Neural cell (in vitro differentiated cells): ENCODE measurements at regions not wholly inside any gene's neighbourhood (a gene's known extent, or its start where the extent isn't known, plus 50 kb on each side); places are given as distances from the start of the nearest gene placed in this dataset.

ENCODE experiments used
- H2AFZ ChIP-seq: fragments of 200-600, 300-800 bp; sonication (generic), shearing (Covaris generic); 2 replicates; pipeline ENCODE4 v1.6.0; 2014; ENCODE audit warnings: low read depth, mild to moderate bottlenecking, antibody characterized with exemption, low read length, moderate library complexity
- H3F3A ChIP-seq: fragments of 200-600 bp; shearing (Covaris generic); 2 replicates; pipeline ENCODE4 v1.6.1; 2016; ENCODE audit warnings: mild to moderate bottlenecking, moderate library complexity, mixed read lengths, antibody characterized with exemption, low read length; ENCODE audit not compliant: insufficient read depth, poor library complexity, severe bottlenecking
- H3K27ac ChIP-seq: fragments of 200-600, 300-800 bp; sonication (generic), shearing (Covaris generic); 2 replicates; pipeline ENCODE4 v1.5.1; 2014; ENCODE audit warnings: mild to moderate bottlenecking, low read length, moderate library complexity
- H3K27me3 ChIP-seq: fragments of 300-800, 200-600 bp; sonication (generic), shearing (Covaris generic); 2 replicates; pipeline ENCODE4 v1.6.0; 2014; ENCODE audit warnings: mild to moderate bottlenecking, low read depth, low read length, moderate library complexity; ENCODE audit not compliant: insufficient read depth
- H3K36me3 ChIP-seq: fragments of 300-800, 200-600 bp; sonication (generic), shearing (Covaris generic); 2 replicates; pipeline ENCODE4 v1.5.1; 2014; ENCODE audit warnings: mild to moderate bottlenecking, antibody characterized with exemption, low read length, moderate library complexity; ENCODE audit not compliant: insufficient read depth
- H3K4me2 ChIP-seq: fragments of 300-800, 200-600 bp; sonication (generic), shearing (Covaris generic); 2 replicates; pipeline ENCODE4 v1.6.0; 2014; ENCODE audit warnings: mild to moderate bottlenecking, low read length
- H3K4me3 ChIP-seq: fragments of 300-800, 200-600 bp; sonication (generic), shearing (Covaris generic); 2 replicates; pipeline ENCODE4 v1.5.1; 2014; ENCODE audit warnings: mild to moderate bottlenecking, low read length, moderate library complexity
- H3K79me2 ChIP-seq: fragments of 200-600 bp; shearing (Covaris generic); replicated peaks from 2 replicates; pipeline ENCODE4 v1.6.0; 2014; ENCODE audit warnings: mild to moderate bottlenecking, low read length, moderate library complexity; ENCODE audit not compliant: insufficient read depth
- H3K9ac ChIP-seq: fragments of 300-800, 200-600 bp; sonication (generic), shearing (Covaris generic); 2 replicates; pipeline ENCODE4 v1.6.1; 2016; ENCODE audit warnings: mild to moderate bottlenecking, low read length, mixed read lengths
- H3K9me2 ChIP-seq: fragments of 200-600 bp; shearing (Covaris generic); 2 replicates; pipeline ENCODE4 v1.6.1; 2016; ENCODE audit warnings: mild to moderate bottlenecking, low read length, mixed read lengths; ENCODE audit not compliant: insufficient read depth
- H3K9me3 ChIP-seq: fragments of 200-600, 300-800 bp; sonication (generic), shearing (Covaris generic); 2 replicates; pipeline ENCODE4 v1.6.1; 2016; ENCODE audit warnings: mild to moderate bottlenecking, mixed run types, low read length, moderate library complexity, mixed read lengths
- H4K20me1 ChIP-seq: fragments of 200-600 bp; shearing (Covaris generic); 2 replicates; pipeline ENCODE4 v1.6.1; 2016; ENCODE audit warnings: mild to moderate bottlenecking, mixed run types; ENCODE audit not compliant: insufficient read depth
- CTCF ChIP-seq: fragments of 450-650 bp; IDR thresholded peaks from 2 replicates; pipeline ENCODE4 v1.5.1; 2014; ENCODE audit warnings: antibody characterized with exemption, mild to moderate bottlenecking, moderate library complexity; ENCODE audit not compliant: poor library complexity, severe bottlenecking
- EP300 ChIP-seq: fragments of 450-650 bp; conservative IDR thresholded peaks from 2 replicates; pipeline ENCODE4 v1.6.1; 2014; ENCODE audit warnings: antibody characterized with exemption, mild to moderate bottlenecking, moderate library complexity; ENCODE audit not compliant: poor library complexity, severe bottlenecking
- EZH2 ChIP-seq: fragments of 200-600, 300-800 bp; shearing (Covaris generic), sonication (generic); IDR thresholded peaks from 2 replicates; pipeline ENCODE4 v1.6.1; 2014; ENCODE audit warnings: antibody characterized with exemption, low read length, borderline replicate concordance, mild to moderate bottlenecking; ENCODE audit not compliant: insufficient read depth, poor library complexity, severe bottlenecking
- MXI1 ChIP-seq: fragments of 450-650 bp; conservative IDR thresholded peaks from 2 replicates; pipeline ENCODE4 v1.6.1; 2014; ENCODE audit warnings: antibody characterized with exemption, mild to moderate bottlenecking; ENCODE audit not compliant: poor library complexity, severe bottlenecking
- POLR2AphosphoS5 ChIP-seq: IDR thresholded peaks from 2 replicates; pipeline ENCODE4 v1.6.1; 2012
- RAD21 ChIP-seq: fragments of 450-650 bp; conservative IDR thresholded peaks from 2 replicates; pipeline ENCODE4 v1.6.1; 2014; ENCODE audit warnings: antibody characterized with exemption, mild to moderate bottlenecking, moderate library complexity
- REST ChIP-seq: IDR thresholded peaks from 2 replicates; pipeline ENCODE4 v1.6.1; 2012; ENCODE audit warnings: borderline replicate concordance
- SMC3 ChIP-seq: fragments of 450-650 bp; conservative IDR thresholded peaks from 2 replicates; pipeline ENCODE4 v1.6.1; 2014; ENCODE audit warnings: antibody characterized with exemption, mild to moderate bottlenecking, moderate library complexity; ENCODE audit not compliant: poor library complexity
- TAF1 ChIP-seq: IDR thresholded peaks from 2 replicates; pipeline ENCODE4 v1.6.1; 2012; ENCODE audit warnings: low read depth

GRCh38 chr10:130795819-130796218, 515.7 kb downstream of the TCERG1L start:
- Histone ChIP-seq H4K20me1 (no peaks in the 10 kb centered on the region), H3K9ac (no peak overlapping the region), H3K27me3 (no peaks in the 10 kb centered on the region), H3F3A (no peaks in the 10 kb centered on the region), H3K9me2 (no peaks in the 10 kb centered on the region), H3K9me3 (peaks cover 4% of the 10 kb centered on the region), H3K27ac (no peak overlapping the region), H3K79me2 (no peaks in the 10 kb centered on the region), H3K4me2 (no peak overlapping the region), H2AFZ (no peak overlapping the region), H3K36me3 (no peaks in the 10 kb centered on the region), H3K4me3 (no peak overlapping the region)
- no peak for TF ChIP-seq CTCF
- no peak for TF ChIP-seq EP300
- no peak for TF ChIP-seq POLR2AphosphoS5
- no peak for TF ChIP-seq TAF1
- TF ChIP-seq SMC3 = no peak
- TF ChIP-seq EZH2 = no peak
- TF ChIP-seq RAD21 = no peak
- TF ChIP-seq REST = no peak
- no peak for TF ChIP-seq MXI1

- no peak overlapping the region for H3K4me3 ChIP-seq
- H3K27ac ChIP-seq = no peak overlapping the region
- no peak overlapping the region for H3K9ac ChIP-seq
- no peaks in the 10 kb centered on the region for H3K9me2 ChIP-seq
- H3F3A ChIP-seq = no peaks in the 10 kb centered on the region
- no peaks in the 10 kb centered on the region for H3K27me3 ChIP-seq
- H2AFZ ChIP-seq = no peak overlapping the region
- H4K20me1 ChIP-seq = no peaks in the 10 kb centered on the region
- H3K9me3 ChIP-seq = no peaks in the 10 kb centered on the region
- H3K36me3 ChIP-seq = no peaks in the 10 kb centered on the region
- no peaks in the 10 kb centered on the region for H3K79me2 ChIP-seq
- TF ChIP-seq EZH2 (no peak), EP300 (no peak), RAD21 (no peak), SMC3 (no peak), TAF1 (no peak)
- H3K4me2 ChIP-seq = no peak overlapping the region
Observed at GRCh38 chr10:130799532-130799931, 512.0 kb downstream of the TCERG1L start.

GRCh38 chr10:130800281-130800680, 511.2 kb downstream of the TCERG1L start:
- no peaks in the 10 kb centered on the region for H3K9me2 ChIP-seq
- no peak overlapping the region for H3K4me2 ChIP-seq
- no peak overlapping the region for H3K4me3 ChIP-seq
- TF ChIP-seq REST (no peak), MXI1 (no peak), TAF1 (no peak), CTCF (no peak), EZH2 (no peak), EP300 (no peak), RAD21 (no peak), SMC3 (no peak), POLR2AphosphoS5 (no peak)
- H3K27me3 ChIP-seq = no peaks in the 10 kb centered on the region
- H2AFZ ChIP-seq = no peak overlapping the region
- no peaks in the 10 kb centered on the region for H4K20me1 ChIP-seq
- H3F3A ChIP-seq = no peaks in the 10 kb centered on the region
- no peaks in the 10 kb centered on the region for H3K79me2 ChIP-seq
- no peaks in the 10 kb centered on the region for H3K36me3 ChIP-seq
- no peaks in the 10 kb centered on the region for H3K9me3 ChIP-seq
- H3K27ac ChIP-seq = no peak overlapping the region
- H3K9ac ChIP-seq = no peak overlapping the region
